ENCODE measurements at regions not wholly inside any gene's neighbourhood (a gene's known extent, or its start where the extent isn't known, plus 50 kb on each side); places are given as distances from the start of the nearest gene placed in this dataset.

DNA sequence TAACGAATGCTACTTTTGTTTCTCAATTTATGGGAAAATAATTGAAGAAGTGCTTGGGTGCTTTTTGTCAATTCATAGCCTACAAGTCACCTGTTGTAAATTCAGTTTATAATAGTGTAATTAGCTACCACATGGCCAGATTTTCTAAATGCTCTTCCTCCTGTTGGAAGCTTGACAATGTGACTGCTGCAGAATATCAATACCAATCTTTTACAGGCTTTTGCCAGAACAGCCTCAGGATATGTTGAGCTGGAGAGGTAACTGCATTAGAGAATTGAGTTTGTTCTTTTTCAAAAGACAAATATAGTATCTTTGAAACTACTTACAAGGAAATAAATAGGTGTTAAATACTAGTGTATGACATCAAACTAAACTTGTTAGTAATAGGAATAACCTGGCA lies 277.8 kb downstream of the POU4F1 start:
- no peak for DNase-seq

- DNase-seq = no peak
These were observed 279.5 kb downstream of the POU4F1 start for GRCh38 chr13:78323848-78324247.

- no peak for DNase-seq
These were observed 280.3 kb downstream of the POU4F1 start for GRCh38 chr13:78323040-78323439.

DNA sequence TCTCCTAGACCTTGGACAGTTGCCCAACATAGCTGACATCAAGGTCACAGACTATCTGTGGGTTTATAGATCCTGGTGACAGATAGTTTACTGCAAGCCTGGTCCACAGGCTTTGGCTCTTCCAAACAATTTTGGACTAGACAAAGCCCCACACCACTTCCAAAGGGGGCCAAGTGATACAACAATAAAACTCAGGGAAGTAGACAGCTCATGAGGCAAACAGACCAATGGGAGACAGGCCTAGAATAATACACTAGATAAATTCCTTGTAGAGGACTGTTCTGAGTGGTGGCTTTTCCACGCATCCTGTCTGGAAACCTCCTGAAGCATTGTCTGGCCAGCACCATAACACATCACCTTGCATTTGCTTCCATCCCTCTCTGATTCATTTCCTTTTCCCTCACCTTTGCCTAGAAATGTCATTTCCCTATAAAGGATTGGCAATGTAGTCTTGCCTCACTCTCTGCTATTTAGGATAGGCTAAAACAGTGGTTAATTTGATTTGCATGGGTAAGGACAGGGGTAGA lies 284.2 kb downstream of the POU4F1 start:
- DNase-seq = no peak

GRCh38 chr13:78317030-78317429 lies 286.3 kb downstream of the POU4F1 start:
- peak; percentile 8 to 48 for DNase-seq

DNA sequence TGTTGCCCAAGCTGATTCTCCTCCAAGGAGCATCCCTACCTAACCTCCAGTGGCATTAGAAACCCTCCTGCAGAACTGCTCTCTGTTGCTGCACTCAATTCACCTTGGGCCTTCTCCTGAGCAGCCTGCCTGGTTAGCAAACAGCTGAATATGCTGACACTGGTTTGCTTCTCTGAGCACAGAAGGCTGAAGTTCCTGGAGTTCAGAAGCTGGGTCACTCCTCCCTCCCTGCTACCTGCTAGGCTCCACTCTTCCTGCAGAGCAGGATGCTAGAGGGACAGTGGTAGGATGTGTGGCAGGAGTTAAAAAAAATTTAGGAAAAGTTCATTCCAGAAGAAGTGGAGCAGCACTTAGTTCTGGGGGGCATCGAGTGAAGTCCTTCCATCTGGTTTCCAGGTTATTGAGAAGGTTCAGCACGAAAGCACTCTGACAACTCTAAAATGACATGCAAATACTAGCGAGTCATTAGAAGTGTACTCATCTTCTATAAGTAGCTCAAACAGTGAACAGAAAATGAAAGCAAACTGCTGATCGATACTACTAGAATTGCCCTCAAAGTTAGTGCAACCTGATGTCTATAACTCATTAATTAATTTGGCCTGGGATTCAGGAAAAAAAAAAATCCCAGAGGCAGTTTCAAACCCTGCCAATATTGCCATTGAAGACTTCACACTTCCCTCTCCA lies 293.7 kb downstream of the POU4F1 start:
- DNase-seq = no peak

- DNase-seq = no peak
These were observed 296.7 kb downstream of the POU4F1 start for GRCh38 chr13:78306519-78307206.

GRCh38 chr13:78305171-78305570 lies 298.2 kb downstream of the POU4F1 start:
- DNase-seq = no peak

- DNase-seq = no peak
These were observed 303.3 kb downstream of the POU4F1 start for GRCh38 chr13:78299832-78300623.

GRCh38 chr13:78298657-78299056 lies 304.7 kb downstream of the POU4F1 start:
- no peak for DNase-seq

- no peak for DNase-seq
These were observed 316.6 kb downstream of the POU4F1 start for GRCh38 chr13:78286748-78287147.

GRCh38 chr13:78265098-78265497 lies 338.3 kb downstream of the POU4F1 start:
- peak in 1 of 2 experiments; percentile 55 for DNase-seq

DNA sequence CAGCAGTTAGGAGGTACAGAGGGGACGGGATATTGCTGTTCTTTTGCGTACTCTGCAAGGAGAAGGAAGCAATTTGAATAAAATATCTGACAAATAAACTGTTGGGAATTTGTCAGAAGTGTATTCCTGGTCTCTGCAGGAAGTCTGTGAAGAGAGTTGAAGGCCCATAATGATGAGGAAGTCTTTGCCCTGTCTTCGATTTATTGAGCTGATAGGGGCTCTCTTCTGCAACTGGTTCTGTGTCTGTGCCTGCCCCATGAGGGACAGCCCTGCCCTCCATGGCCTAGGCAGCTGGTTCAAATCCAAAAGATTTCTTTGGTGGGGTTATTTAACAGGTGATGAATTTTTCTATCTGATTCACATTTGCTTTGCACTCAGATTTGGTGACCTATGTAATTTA lies 339.7 kb upstream of the EDNRB start:
- no peak for DNase-seq

GRCh38 chr13:78256484-78256883 lies 337.9 kb upstream of the EDNRB start:
- DNase-seq = no peak

- DNase-seq = peak; percentile 41 to 54
These were observed 335.5 kb upstream of the EDNRB start for GRCh38 chr13:78254113-78254512.

GRCh38 chr13:78247362-78247761 lies 328.7 kb upstream of the EDNRB start:
- peak in 1 of 2 experiments; percentile 32 for DNase-seq

DNA sequence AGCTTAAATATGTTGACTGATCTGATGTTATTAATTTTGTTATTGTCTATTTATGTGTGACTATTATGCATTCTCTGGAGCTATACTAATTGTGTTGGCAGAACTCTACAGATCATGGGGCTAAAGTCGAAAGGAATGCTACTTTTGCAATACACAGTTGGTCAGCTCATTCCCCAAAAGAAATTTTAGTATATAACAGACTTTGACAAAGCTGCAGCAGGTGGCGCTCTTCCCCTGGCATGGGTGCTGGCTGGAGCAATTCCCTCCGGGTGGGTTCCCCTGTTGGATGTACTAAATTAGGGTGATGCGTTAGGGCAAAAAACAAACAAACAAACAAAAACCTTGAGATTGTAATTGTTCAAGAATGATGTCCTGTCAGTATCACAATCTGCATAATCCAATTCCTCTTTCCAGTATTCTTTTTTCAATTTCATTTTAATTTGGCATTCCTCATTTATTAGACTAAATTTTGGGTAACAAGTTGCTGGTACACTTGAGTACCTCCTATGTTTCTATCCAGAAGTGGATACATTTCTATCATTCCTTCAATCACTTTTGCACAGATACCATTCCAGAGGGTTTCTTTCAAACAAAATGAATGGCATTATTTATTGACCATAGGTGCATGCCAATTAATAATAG lies 322.8 kb upstream of the EDNRB start:
- peak; percentile 7 to 58 for DNase-seq

GRCh38 chr13:78239714-78240113 lies 321.1 kb upstream of the EDNRB start:
- no peak for DNase-seq

GRCh38 chr13:78238911-78239310 lies 320.3 kb upstream of the EDNRB start:
- DNase-seq = no peak

DNA sequence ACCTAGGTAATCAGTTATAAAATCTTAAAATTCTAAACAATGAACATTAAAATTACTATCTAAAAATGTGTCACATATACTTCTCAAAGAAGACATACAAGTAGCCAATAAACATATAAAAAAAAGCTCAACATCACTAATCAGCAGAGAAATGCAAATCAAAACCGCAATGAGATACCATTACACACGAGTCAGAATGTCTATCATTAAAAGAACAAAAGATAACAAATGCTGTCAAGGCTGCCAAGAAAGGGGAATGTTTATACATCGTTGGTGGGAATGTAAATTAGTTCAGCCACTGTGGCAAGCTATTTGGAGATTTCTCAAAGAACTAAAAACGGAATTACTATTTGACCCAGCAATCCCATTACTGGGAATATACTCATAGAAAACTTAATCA lies 310.3 kb upstream of the EDNRB start:
- no peak for DNase-seq

GRCh38 chr13:78228211-78228610 lies 309.6 kb upstream of the EDNRB start:
- DNase-seq = no peak

DNA sequence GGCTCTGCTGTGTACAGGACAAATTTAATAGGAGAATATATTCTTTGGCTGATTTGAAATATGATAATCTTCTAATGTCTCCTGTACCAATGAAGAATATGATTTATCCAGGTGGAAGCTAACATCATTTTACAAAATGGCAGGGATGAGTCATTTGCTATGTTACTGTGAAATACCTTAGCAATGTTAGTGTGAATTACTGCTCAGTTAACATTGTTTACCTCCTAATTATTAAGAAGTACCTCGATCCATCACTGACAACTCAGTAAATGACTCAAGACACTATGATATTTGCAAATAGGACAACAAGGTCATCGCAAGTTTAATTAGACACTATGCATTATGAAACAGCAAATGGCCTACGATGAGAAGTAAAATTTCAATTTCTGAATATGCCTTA lies 309.1 kb upstream of the EDNRB start:
- DNase-seq = no peak

GRCh38 chr13:78215458-78216108 lies 297.0 kb upstream of the EDNRB start:
- peak; percentile 53 to 60 for DNase-seq

All from NCI-H524 (cell line).